Adrenal gland (tissue), 9 donors: ENCODE measurements at regions not wholly inside any gene's neighbourhood (a gene's known extent, or its start where the extent isn't known, plus 50 kb on each side); places are given as distances from the start of the nearest gene placed in this dataset.

Experiments
- DNase-seq, 7 donors: peaks; one replicate each; pipeline ENCODE4 v3.0.0-alpha.2; 2019 to 2020
- H3K27ac ChIP-seq, 5 donors: fragments of 200-600 bp; sonication (generic) in 4 of 5; 1 replicate in 3 of 5; 2 replicates in 2 of 5; pipeline versions ENCODE4 v1.5.1 to v1.8.0; 2016 to 2020; ENCODE audit warnings: mild to moderate bottlenecking in 1 of 5
- H3K27me3 ChIP-seq: fragments of 200-600 bp; 2 replicates; pipeline ENCODE4 v1.8.0; 2021
- H3K36me3 ChIP-seq, 2 donors: fragments of 200-600 bp; replicated peaks in 1 of 2; 1 replicate in 1 of 2; 2 replicates in 1 of 2; pipeline versions ENCODE4 v1.5.1 to v1.8.0; 2018 to 2022
- H3K4me1 ChIP-seq, 2 donors: fragments of 200-600 bp; replicated peaks in 1 of 2; 1 replicate in 1 of 2; 2 replicates in 1 of 2; pipeline versions ENCODE4 v1.5.1 to v1.8.0; 2018 to 2021
- H3K4me3 ChIP-seq, 4 donors: fragments of 200-600 bp; sonication (generic) in 3 of 4; one replicate each; pipeline ENCODE4 v1.5.1; 2016 to 2018
- H3K9me3 ChIP-seq, 3 donors: fragments of 200-600 bp; sonication (generic) in 1 of 3; replicated peaks in 1 of 3; 1 replicate in 2 of 3; 2 replicates in 1 of 3; pipeline versions ENCODE4 v1.5.1 to v1.8.0; 2016 to 2021
- CTCF ChIP-seq, 6 experiments: fragments of 450-650 bp in 4 of 6; fragments of 200-600 bp in 2 of 6; sonication (generic) in 1 of 6; IDR thresholded peaks; 1 replicate in 5 of 6; 2 replicates in 1 of 6; pipeline versions ENCODE4 v1.5.1 to v1.8.0; 2016 to 2021; ENCODE audit warnings: antibody characterized with exemption in 6 of 6, mild to moderate bottlenecking in 2 of 6, moderate library complexity in 1 of 6
- POLR2A ChIP-seq, 2 donors: fragments of 450-650 bp; IDR thresholded peaks; one replicate each; pipeline ENCODE4 v1.6.1; 2017; ENCODE audit warnings: antibody characterized with exemption in 2 of 2, mild to moderate bottlenecking in 2 of 2, moderate library complexity in 1 of 2
- WGBS, 4 donors: extraction: QIAGEN DNeasy Blood & Tissue Kit in 2 of 4; methylation state at CpG; one replicate each; pipeline versions ENCODE4 v1.1.5 to v1.1.7; 2013 to 2017; 5-methylcytosine and 5-hydroxymethylcytosine counted together
- intact Hi-C, 2 donors: fragments of 100-400 bp; cut with DNase I; formaldehyde crosslinking; loops; one replicate each; pipeline versions ENCODE4 v1.14.1 to v1.15.0; 2022 to 2023
- donor health status: healthy with polysubstance abuse.
- donor health status: Bipolar disorder and iron deficiency.
- donor health status: DM: yes; HTN: yes; CAD: no.
- donor health status: DM: no; HTN: no; CAD: no.
- donor health status: DM: no; HTN: no; CAD: no.

GRCh38 chr4:72666910-72667309 is 97.9 kb upstream of the ADAMTS3 start:
- Histone ChIP-seq H3K36me3 (no peaks in the 10 kb centered on the region), H3K4me3 (no peak overlapping the region), H3K27ac (no peak overlapping the region), H3K9me3 (no peaks in the 10 kb centered on the region), H3K27me3 (no peaks in the 10 kb centered on the region), H3K4me1 (no peaks in the 10 kb centered on the region)
- DNase-seq = no peak
- intact Hi-C loops = no loop called here
- 79 to 92% (median 84%) methylated on average over 9 of the region's 9 CpGs for WGBS, 4 donors
- TF ChIP-seq POLR2A (IDR thresholded peaks at IDR 0.05) (no peak), CTCF (IDR thresholded peaks at IDR 0.05) (no peak)

GRCh38 chr4:72665171-72665968 is 96.3 kb upstream of the ADAMTS3 start:
- H3K4me1 ChIP-seq = no peaks in the 10 kb centered on the region
- DNase-seq = no peak
- H3K27ac ChIP-seq = no peak overlapping the region
- TF ChIP-seq CTCF (IDR thresholded peaks at IDR 0.05) = no peak
- no peak for TF ChIP-seq POLR2A (IDR thresholded peaks at IDR 0.05)
- no peaks in the 10 kb centered on the region for H3K9me3 ChIP-seq
- no peak overlapping the region for H3K4me3 ChIP-seq
- 68 to 76% (median 70%) methylated on average over 3 of the region's 3 CpGs for WGBS, 4 donors
- intact Hi-C loops = no loop called here
- H3K27me3 ChIP-seq = no peaks in the 10 kb centered on the region
- no peaks in the 10 kb centered on the region for H3K36me3 ChIP-seq

- WGBS, 4 donors = 71 to 79% (median 74%) methylated on average over 4 of the region's 4 CpGs
- no peaks in the 10 kb centered on the region for H3K9me3 ChIP-seq
- H3K27me3 ChIP-seq = no peaks in the 10 kb centered on the region
- DNase-seq = no peak
- H3K4me1 ChIP-seq = no peaks in the 10 kb centered on the region
- H3K27ac ChIP-seq = no peak overlapping the region
- H3K4me3 ChIP-seq = no peak overlapping the region
- intact Hi-C loops = no loop called here
- TF ChIP-seq POLR2A (IDR thresholded peaks at IDR 0.05) (no peak), CTCF (IDR thresholded peaks at IDR 0.05) (no peak)
- no peaks in the 10 kb centered on the region for H3K36me3 ChIP-seq
These were observed 94.8 kb upstream of the ADAMTS3 start for GRCh38 chr4:72663828-72664227.

- intact Hi-C loops = no loop called here
- Histone ChIP-seq H3K9me3 (no peaks in the 10 kb centered on the region), H3K27ac (no peak overlapping the region), H3K27me3 (no peaks in the 10 kb centered on the region), H3K36me3 (no peaks in the 10 kb centered on the region), H3K4me3 (no peak overlapping the region), H3K4me1 (no peaks in the 10 kb centered on the region)
- WGBS, 4 donors = 42 to 65% (median 63%) methylated on average over 1 of the region's 1 CpG
- TF ChIP-seq POLR2A (IDR thresholded peaks at IDR 0.05) (no peak), CTCF (IDR thresholded peaks at IDR 0.05) (no peak)
- no peak for DNase-seq
These were observed 92.8 kb upstream of the ADAMTS3 start for GRCh38 chr4:72661830-72662229.
